OCI-LY7 (cell line): ENCODE measurements at regions not wholly inside any gene's neighbourhood (a gene's known extent, or its start where the extent isn't known, plus 50 kb on each side); places are given as distances from the start of the nearest gene placed in this dataset.

ENCODE experiments used
- EZH2phosphoT487 ChIP-seq: fragments of 200-600 bp; sonication (generic); IDR thresholded peaks from 2 replicates; pipeline ENCODE4 v1.6.1; 2018; ENCODE audit warnings: low read depth, borderline replicate concordance, mild to moderate bottlenecking, mixed run types, antibody characterized with exemption, low read length, moderate library complexity, mixed read lengths
- TF ChIP-seq, protein P1 (sequence below): fragments of 200-600 bp; sonication (generic); conservative IDR thresholded peaks from 2 replicates; pipeline ENCODE4 v1.5.1; 2014; ENCODE audit warnings: mild to moderate bottlenecking, antibody characterized with exemption, low read length, moderate library complexity, mixed read lengths

DNA sequence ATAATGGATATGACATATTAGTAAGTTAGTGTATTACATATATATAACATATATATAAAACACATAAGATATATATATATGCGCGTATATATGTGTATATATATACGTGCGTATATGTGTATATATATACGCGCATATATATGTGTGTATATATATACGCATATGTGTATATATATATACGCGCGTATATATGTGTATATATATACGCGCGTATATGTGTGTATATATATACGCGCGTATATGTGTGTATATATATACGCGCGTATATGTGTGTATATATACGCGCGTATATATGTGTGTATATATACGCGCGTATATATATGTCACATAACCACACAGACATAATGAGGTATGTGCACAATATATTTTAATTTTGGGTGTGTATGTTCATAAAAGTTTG lies 327.8 kb downstream of the MEIS1 start:
- TF ChIP-seq, protein P1, sequence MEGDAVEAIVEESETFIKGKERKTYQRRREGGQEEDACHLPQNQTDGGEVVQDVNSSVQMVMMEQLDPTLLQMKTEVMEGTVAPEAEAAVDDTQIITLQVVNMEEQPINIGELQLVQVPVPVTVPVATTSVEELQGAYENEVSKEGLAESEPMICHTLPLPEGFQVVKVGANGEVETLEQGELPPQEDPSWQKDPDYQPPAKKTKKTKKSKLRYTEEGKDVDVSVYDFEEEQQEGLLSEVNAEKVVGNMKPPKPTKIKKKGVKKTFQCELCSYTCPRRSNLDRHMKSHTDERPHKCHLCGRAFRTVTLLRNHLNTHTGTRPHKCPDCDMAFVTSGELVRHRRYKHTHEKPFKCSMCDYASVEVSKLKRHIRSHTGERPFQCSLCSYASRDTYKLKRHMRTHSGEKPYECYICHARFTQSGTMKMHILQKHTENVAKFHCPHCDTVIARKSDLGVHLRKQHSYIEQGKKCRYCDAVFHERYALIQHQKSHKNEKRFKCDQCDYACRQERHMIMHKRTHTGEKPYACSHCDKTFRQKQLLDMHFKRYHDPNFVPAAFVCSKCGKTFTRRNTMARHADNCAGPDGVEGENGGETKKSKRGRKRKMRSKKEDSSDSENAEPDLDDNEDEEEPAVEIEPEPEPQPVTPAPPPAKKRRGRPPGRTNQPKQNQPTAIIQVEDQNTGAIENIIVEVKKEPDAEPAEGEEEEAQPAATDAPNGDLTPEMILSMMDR = no peak
- TF ChIP-seq EZH2phosphoT487 = no peak
